ENCODE measurements at regions not wholly inside any gene's neighbourhood (a gene's known extent, or its start where the extent isn't known, plus 50 kb on each side); places are given as distances from the start of the nearest gene placed in this dataset.

- H3K36me3 ChIP-seq, result no peaks in the 10 kb centered on the region
- H3K27me3 ChIP-seq, result no peaks in the 10 kb centered on the region
- Mint-ChIP-seq H3K36me3 (no peaks in the 10 kb centered on the region), H3K4me1 (peaks cover 8% of the 10 kb centered on the region), H3K27ac (no peak overlapping the region), H3K27me3 (ENCODE audit: insufficient read depth, low read depth) (no peaks in the 10 kb centered on the region), H3K4me3 (no peak overlapping the region), H3K9me3 (no peaks in the 10 kb centered on the region)
- H3K9me3 ChIP-seq (ENCODE audit: low read depth), result no peaks in the 10 kb centered on the region
- H3K27ac ChIP-seq, result no peak overlapping the region
- no peak for TF ChIP-seq EZH2phosphoT487 (IDR thresholded peaks at IDR 0.05)
- no peak for TF ChIP-seq EZH2 (IDR thresholded peaks at IDR 0.05)
- TF ChIP-seq CTCF (IDR thresholded peaks at IDR 0.05), result no peak
- peak; percentile 53 for DNase-seq (ENCODE audit: low spot score)
- no peak overlapping the region for H2AFZ ChIP-seq (replicated peaks)
- H3K4me1 ChIP-seq, result peaks cover 14% of the 10 kb centered on the region
- H3K79me2 ChIP-seq (ENCODE audit: low read depth), result no peaks in the 10 kb centered on the region
- H4K20me1 ChIP-seq (ENCODE audit: low read depth), result no peaks in the 10 kb centered on the region
- H3K9ac ChIP-seq, result no peak overlapping the region
- peaks cover 17% of the 10 kb centered on the region for H3F3A ChIP-seq (ENCODE audit: low read depth)
- no peak overlapping the region for H3K4me3 ChIP-seq
- no peak overlapping the region for H3K4me2 ChIP-seq
Measured at GRCh38 chr1:214898161-214898560, 184.4 kb upstream of the KCNK2 start.

GRCh38 chr1:214898718-214899117 lies 183.8 kb upstream of the KCNK2 start:
- Histone ChIP-seq H4K20me1 (ENCODE audit: low read depth) (no peaks in the 10 kb centered on the region), H3K4me2 (no peak overlapping the region), H3F3A (ENCODE audit: low read depth) (peaks cover 17% of the 10 kb centered on the region), H3K4me1 (peaks cover 14% of the 10 kb centered on the region), H3K27ac (no peak overlapping the region), H3K36me3 (no peaks in the 10 kb centered on the region), H3K9ac (no peak overlapping the region), H3K9me3 (ENCODE audit: low read depth) (no peaks in the 10 kb centered on the region), H2AFZ (replicated peaks) (no peak overlapping the region), H3K79me2 (ENCODE audit: low read depth) (no peaks in the 10 kb centered on the region), H3K4me3 (no peak overlapping the region), H3K27me3 (no peaks in the 10 kb centered on the region)
- Mint-ChIP-seq H3K4me1 (peaks cover 8% of the 10 kb centered on the region), H3K36me3 (no peaks in the 10 kb centered on the region), H3K27ac (no peak overlapping the region), H3K9me3 (no peaks in the 10 kb centered on the region), H3K4me3 (no peak overlapping the region), H3K27me3 (ENCODE audit: insufficient read depth, low read depth) (no peaks in the 10 kb centered on the region)
- no peak for DNase-seq (ENCODE audit: low spot score)
- no peak for TF ChIP-seq EZH2phosphoT487 (IDR thresholded peaks at IDR 0.05)
- no peak for TF ChIP-seq CTCF (IDR thresholded peaks at IDR 0.05)
- TF ChIP-seq EZH2 (IDR thresholded peaks at IDR 0.05), result no peak

- no peaks in the 10 kb centered on the region for H3K36me3 ChIP-seq
- Mint-ChIP-seq H3K4me1 (peaks cover 6% of the 10 kb centered on the region), H3K4me3 (no peak overlapping the region), H3K27me3 (ENCODE audit: insufficient read depth, low read depth) (no peaks in the 10 kb centered on the region), H3K36me3 (no peaks in the 10 kb centered on the region), H3K9me3 (no peaks in the 10 kb centered on the region), H3K27ac (no peak overlapping the region)
- peaks cover 14% of the 10 kb centered on the region for H3K4me1 ChIP-seq
- TF ChIP-seq EZH2 (IDR thresholded peaks at IDR 0.05) (no peak), CTCF (IDR thresholded peaks at IDR 0.05) (no peak), EZH2phosphoT487 (IDR thresholded peaks at IDR 0.05) (no peak)
- H3K9ac ChIP-seq, result no peak overlapping the region
- no peak overlapping the region for H2AFZ ChIP-seq (replicated peaks)
- peaks cover 17% of the 10 kb centered on the region for H3F3A ChIP-seq (ENCODE audit: low read depth)
- H3K9me3 ChIP-seq (ENCODE audit: low read depth), result no peaks in the 10 kb centered on the region
- H3K4me2 ChIP-seq, result peak overlapping the region; percentile 31
- no peak overlapping the region for H3K4me3 ChIP-seq
- DNase-seq (ENCODE audit: low spot score), result peak; percentile 49
- H3K27me3 ChIP-seq, result no peaks in the 10 kb centered on the region
- no peaks in the 10 kb centered on the region for H3K79me2 ChIP-seq (ENCODE audit: low read depth)
- H3K27ac ChIP-seq, result no peak overlapping the region
- no peaks in the 10 kb centered on the region for H4K20me1 ChIP-seq (ENCODE audit: low read depth)
Measured at GRCh38 chr1:214899908-214900460, 182.6 kb upstream of the KCNK2 start.
